HT1080 (cell line): ENCODE measurements at regions not wholly inside any gene's neighbourhood (a gene's known extent, or its start where the extent isn't known, plus 50 kb on each side); places are given as distances from the start of the nearest gene placed in this dataset.

ENCODE experiments used
- DNase-seq: peaks from one replicate; pipeline ENCODE4 v3.0.0-alpha.2; 2015; ENCODE audit warnings: low read depth

DNA sequence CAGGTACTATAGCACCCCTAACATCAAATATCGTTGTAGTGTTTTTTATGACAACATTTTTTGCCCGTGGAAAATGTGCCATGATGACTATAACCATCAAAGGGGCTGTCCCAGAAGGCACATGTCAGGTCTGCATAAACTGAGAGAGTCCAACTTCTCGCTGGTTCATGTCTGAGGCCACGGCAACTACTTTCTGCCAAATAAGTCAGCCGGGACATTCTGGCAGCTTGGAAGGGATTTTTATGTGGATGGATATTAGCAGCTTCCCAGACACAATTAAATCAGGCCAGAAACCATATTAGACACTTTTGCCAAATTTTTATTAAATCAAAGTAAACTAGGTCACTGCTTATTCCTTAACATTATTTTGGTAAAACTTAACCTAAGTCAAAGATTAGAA, 477.4 kb upstream of the FZD8 start:
- no peak for DNase-seq

DNA sequence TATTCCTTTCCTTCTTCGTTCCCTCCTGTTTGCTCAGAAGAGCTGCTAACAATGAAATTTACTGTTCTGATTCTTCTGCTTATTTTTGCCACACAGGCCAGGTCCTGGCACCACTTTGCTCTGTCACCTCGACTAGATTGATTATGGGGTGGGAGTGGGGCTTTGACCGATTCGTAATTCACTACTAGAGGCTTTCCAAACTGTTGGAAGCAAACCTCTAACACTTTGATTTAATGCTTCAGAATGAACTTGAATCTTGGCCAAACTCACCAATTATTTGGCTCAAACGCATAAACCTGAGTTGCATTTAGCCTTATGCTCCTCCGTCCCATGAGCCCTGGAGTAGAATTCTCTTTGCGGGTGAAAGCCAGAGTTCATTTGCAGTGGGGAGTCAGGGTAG, 476.2 kb upstream of the FZD8 start:
- DNase-seq, result no peak

- DNase-seq, result no peak
Observed at GRCh38 chr10:36117890-36118289, 475.8 kb upstream of the FZD8 start.

DNA sequence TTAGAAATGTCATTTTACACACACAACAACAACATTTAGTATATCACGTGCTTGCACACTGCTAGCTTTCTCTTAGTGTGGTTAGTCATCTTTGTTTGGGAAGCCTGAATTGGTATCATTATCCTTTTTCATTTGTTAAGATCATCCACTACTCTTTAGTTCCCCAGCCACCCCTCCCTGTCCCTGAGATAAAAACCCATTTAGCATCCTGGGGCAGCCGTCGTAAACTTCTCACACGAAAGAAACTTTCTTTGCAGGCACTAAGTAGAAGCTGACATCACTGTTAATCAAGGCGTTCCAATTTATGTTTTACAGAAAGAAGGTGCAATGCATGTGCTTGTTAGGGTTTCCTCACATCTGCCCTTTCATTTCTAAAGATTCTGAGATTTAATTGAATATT, 475.1 kb upstream of the FZD8 start:
- DNase-seq, result no peak

- DNase-seq, result no peak
Observed at GRCh38 chr10:36116731-36117130, 474.6 kb upstream of the FZD8 start.

- no peak for DNase-seq
Observed at GRCh38 chr10:36116040-36116439, 473.9 kb upstream of the FZD8 start.

DNA sequence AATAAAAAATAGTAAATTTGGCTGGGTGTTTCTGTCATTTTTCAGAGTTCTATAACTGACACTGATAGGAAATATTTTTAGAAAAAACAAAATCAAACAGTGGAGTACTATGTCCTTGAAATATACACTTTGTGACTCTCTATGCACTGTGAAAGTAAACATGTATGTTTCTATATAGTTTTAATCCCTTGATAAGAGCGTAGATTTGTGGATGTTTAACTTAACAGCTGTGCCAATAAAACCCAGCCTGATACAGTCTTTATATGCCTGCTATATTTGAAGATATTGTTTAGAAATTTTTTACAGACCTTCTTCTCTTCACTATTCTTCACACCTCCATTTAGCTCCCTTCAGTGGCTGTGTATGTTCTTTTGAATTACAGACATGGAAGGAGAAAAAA, 473.3 kb upstream of the FZD8 start:
- no peak for DNase-seq

DNA sequence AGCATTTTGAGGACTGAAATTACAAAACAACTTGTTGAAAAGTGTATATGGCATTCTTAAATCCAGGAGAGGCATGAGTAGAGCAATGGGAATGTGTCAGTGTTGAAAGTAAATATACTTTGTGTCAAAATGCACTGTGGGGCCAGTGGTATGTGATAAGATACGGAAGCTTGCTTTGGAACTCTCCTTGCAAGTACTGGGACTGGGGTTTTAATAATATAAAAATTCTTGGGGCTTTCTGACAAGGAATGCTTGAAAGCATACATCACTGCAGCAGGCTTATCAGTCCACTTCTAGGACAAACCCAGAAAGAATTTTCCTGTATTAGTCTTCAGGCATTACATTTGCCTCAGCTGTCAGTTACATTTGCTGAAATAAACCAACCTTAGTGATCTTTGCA, 472.8 kb upstream of the FZD8 start:
- DNase-seq, result no peak

DNA sequence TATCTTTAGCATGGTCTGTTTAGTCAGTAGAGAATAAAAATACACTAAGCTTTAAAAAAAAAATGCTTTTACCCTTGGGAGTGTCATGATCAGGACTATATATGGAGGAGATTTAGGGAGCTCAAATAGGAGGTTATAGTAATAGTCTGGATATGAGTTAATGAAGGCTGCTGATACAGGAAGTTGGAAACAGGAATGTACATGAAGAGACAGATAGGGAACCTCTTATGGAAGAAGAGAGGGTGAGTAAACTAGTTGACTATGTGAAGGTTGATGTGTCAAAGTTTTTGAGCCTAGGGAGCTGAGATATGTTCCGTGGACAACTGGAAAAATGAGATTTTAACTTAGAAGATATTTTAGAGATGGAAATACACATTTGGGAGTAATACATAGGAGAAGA, 472.0 kb upstream of the FZD8 start:
- no peak for DNase-seq

DNA sequence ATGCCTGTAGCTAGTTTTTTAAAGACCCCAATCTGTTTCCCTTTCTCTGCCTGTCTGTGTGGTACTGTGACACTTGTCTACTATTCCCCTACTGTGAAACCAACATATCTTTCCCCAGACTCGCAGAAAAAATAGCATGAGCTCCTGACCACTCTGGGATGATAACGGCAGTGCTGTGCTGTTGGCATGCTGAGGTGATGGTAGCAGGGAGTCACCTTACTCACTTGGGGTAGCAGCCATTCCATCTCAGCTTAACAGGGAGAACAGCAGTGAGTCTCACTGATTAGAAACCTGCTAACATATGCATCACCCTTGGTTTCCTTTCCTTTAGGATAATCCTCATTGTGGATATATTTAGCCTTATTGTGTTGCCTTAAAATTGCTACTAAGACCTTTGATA, 469.6 kb upstream of the FZD8 start:
- DNase-seq, result no peak

DNA sequence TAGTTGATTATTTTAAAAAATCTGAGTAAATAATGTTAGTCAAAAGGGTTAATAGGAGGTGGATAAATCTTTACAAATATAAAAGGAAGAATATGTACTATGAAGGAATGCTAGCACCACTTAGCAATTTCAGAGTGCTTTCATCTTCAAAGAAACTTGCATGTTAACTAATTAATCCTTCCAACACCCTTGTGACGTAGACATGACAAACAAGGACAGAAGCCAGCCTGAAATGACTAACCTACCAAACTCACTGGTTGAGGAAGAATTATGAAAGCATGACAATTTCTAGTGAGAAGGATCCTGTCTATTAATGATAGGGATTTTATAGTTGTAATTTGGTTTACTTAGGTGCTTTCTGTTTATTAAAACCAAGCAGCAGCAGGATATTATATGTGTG, 468.0 kb upstream of the FZD8 start:
- no peak for DNase-seq

DNA sequence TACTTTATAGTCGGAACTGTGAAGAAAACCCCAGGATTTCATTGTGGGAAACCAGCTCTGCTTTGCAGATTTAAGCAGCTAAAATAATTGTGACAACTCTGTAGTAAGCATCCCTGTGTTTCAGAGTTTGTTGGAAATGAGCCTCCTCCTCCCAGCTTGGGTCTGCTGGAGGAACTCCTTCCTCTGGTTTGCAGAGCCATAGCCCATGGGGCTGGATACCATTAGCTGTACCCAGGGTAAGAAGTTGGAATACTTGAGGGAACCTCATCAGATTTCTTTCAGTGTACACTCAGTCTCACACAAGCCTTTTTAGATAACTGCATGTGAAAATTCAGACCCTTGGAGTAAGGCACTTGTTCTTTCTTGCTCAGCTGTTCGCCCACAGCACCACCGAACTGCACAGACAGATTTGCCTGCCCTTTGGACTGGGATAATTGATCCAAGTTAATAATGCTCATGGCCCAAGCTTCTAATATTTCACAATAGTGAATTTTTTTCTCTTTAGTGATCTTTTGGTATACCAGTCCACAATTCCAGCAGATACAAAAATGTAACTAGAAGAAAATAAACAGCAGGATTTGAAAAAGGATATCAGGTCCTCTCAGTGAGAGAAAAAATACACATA, 467.4 kb upstream of the FZD8 start:
- no peak for DNase-seq

DNA sequence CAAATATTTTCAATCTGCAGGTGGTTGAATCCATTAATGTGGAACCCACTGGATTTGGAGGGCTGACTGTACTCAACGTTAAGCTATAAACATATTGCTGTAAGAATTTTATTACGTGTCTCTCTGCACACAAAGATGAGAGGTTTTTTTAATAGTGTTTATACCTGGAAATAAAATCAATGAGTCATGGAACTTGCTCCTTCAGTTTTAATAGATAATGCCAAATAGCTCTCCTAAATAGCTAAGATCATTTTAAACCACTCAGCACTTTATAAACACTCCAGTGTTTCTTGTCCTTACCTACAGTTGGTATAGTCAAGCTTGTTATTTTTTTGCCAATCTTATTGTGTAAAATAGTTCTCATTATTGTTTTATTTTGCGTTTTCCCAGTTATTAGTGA, 455.6 kb upstream of the FZD8 start:
- no peak for DNase-seq

DNA sequence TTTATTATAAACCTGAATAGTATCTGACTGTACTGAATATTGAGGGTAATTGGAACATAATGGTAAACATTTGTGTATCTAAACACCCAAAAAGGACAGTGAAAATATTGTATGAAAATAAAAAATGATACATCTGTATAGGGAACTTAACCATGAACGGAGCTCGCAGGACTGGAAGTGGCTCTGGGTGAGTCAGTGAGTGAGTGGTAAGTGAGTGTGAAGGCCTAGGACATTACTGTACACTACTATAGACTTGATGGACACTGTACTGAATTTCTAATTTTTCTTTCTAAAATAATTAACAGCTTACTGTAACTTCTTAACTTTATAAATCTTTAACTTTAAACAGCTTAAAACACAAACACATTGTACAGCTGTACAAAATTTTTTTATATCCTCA, 454.5 kb upstream of the FZD8 start:
- DNase-seq, result peak; percentile 61

GRCh38 chr10:36094096-36094495, 452.0 kb upstream of the FZD8 start:
- DNase-seq, result no peak

DNA sequence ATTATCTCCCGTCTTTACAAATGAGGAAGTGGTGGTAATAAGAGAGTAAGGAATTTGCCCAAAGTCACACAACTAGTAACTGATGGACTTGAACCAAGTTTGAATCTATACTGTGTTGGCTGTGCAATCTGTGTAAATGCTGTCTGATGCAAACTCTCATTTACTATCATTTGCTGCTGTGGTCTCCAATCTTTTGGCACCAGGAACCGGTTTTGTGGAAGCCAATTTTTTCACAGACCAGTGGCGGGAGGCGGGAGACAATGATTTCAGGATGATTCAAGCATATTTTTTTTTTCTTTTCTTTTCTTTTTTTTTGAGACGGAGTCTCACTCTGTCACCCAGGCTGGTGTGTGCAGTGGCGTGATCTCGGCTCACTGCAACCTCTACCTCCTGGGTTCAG, 450.0 kb upstream of the FZD8 start:
- DNase-seq, result no peak

DNA sequence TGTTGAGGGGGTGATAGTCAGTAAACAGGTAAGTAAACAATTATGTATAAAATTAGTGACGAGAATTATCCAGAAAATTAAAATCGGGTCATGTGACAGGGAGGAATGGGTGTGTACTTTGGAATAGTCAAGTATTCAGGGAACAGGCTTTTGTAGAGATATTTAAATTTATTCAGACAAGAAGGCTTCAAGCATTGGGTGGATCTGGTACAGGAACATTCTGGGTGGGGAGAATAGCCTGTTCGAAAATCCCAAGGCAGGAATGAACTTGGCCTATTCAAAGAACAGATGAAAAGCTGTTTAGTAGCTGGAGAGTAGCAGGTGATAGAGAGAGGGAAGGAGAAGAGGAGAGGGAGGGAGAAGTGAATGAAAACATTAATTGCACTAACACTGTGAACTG, 448.9 kb upstream of the FZD8 start:
- DNase-seq, result no peak

- no peak for DNase-seq
Observed at GRCh38 chr10:36089790-36090440, 447.8 kb upstream of the FZD8 start.

- DNase-seq, result no peak
Observed at GRCh38 chr10:36087006-36088005, 445.2 kb upstream of the FZD8 start.

DNA sequence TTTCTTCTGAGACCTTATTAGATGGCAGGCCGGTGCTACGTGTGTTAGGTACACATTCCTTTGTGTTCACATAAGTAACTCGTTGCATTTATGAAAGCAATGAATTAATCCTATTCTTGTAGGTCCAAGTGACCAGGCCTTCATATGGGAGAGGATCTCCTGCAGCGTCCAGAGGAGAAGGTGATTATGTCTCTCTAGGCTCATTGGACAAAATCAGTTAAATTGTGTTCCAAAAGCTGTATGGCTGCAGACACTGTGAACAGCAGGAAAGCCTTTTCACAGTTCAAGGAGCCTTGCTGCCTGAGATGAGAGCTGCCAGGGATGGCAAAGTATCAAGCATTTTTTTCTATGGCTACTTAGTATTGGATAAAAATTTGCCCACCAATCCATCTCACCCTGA, 433.1 kb upstream of the FZD8 start:
- DNase-seq, result no peak

DNA sequence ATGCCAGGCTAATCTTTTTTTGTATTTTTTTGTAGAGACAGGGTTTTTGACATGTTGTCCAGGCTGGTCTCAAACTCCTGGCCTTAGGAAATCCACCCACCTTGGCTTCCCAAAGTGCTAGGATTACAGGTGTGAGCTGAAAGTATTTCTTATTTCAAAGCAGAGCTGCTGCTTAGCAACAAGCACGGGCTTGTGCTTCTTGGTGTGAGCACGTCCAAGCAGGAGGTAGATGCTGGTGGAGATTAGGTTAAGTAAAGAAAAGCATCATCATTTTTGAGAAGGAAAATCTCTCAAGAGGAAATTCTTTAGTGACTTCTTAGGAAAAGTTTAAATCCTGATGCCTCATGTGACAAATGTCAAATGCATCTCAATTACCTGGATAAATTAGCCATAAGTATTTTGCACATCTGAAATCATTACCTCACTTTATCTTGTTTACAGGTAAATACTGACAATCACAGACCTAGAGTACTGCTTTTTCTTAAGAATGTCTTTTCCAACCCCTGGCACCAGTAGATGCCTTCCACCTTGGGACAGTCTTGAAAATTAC, 431.8 kb upstream of the FZD8 start:
- DNase-seq, result no peak

- no peak for DNase-seq
Observed at GRCh38 chr10:36068542-36068941, 426.4 kb upstream of the FZD8 start.
